Neural progenitor cell (in vitro differentiated cells): ENCODE measurements at regions not wholly inside any gene's neighbourhood (a gene's known extent, or its start where the extent isn't known, plus 50 kb on each side); places are given as distances from the start of the nearest gene placed in this dataset.

ENCODE experiments used
- DNase-seq: peaks from one replicate; pipeline ENCODE4 v3.0.0-alpha.2; 2016; ENCODE audit warnings: low spot score
- H2AFZ ChIP-seq: fragments of 200-600 bp; sonication (generic); replicated peaks from 2 replicates; pipeline ENCODE4 v1.6.1; 2016; ENCODE audit warnings: antibody characterized with exemption
- H3F3A ChIP-seq: fragments of 200-600 bp; sonication (generic); 2 replicates; pipeline ENCODE4 v1.6.1; 2016; ENCODE audit warnings: antibody characterized with exemption, low read depth
- H3K27ac ChIP-seq: fragments of 200-600 bp; sonication (generic); 2 replicates; pipeline ENCODE4 v1.5.1; 2016; ENCODE audit warnings: mild to moderate bottlenecking
- H3K27me3 ChIP-seq: fragments of 200-600 bp; sonication (generic); 2 replicates; pipeline ENCODE4 v1.6.1; 2016; ENCODE audit warnings: mild to moderate bottlenecking, moderate library complexity
- H3K36me3 ChIP-seq: fragments of 200-600 bp; sonication (generic); 2 replicates; pipeline ENCODE4 v1.5.1; 2016
- H3K4me1 ChIP-seq: fragments of 200-600 bp; sonication (generic); 2 replicates; pipeline ENCODE4 v1.6.1; 2016; ENCODE audit warnings: mixed run types
- H3K4me2 ChIP-seq: fragments of 200-600 bp; sonication (generic); 2 replicates; pipeline ENCODE4 v1.6.1; 2016
- H3K4me3 ChIP-seq: fragments of 200-600 bp; sonication (generic); 2 replicates; pipeline ENCODE4 v1.5.1; 2016
- H3K79me2 ChIP-seq: fragments of 200-600 bp; sonication (generic); 2 replicates; pipeline ENCODE4 v1.6.1; 2016; ENCODE audit warnings: low read depth
- H3K9ac ChIP-seq: fragments of 200-600 bp; sonication (generic); 2 replicates; pipeline ENCODE4 v1.6.1; 2016
- H3K9me3 ChIP-seq: fragments of 200-600 bp; sonication (generic); 2 replicates; pipeline ENCODE4 v1.5.1; 2016; ENCODE audit warnings: low read depth
- H4K20me1 ChIP-seq: fragments of 200-600 bp; sonication (generic); 2 replicates; pipeline ENCODE4 v1.6.1; 2016; ENCODE audit warnings: low read depth
- H3K27ac Mint-ChIP-seq: 3 replicates; pipeline ENCODE4 v1.8.0; 2021; ENCODE audit warnings: mixed read lengths
- H3K27me3 Mint-ChIP-seq: 2 replicates; pipeline ENCODE4 v1.8.0; 2022; ENCODE audit warnings: low read depth, mild to moderate bottlenecking, inconsistent platforms, moderate library complexity, mixed read lengths; ENCODE audit not compliant: insufficient read depth
- H3K36me3 Mint-ChIP-seq: 3 replicates; pipeline ENCODE4 v1.8.0; 2021; ENCODE audit warnings: mixed read lengths
- H3K4me1 Mint-ChIP-seq: 3 replicates; pipeline ENCODE4 v1.8.0; 2021; ENCODE audit warnings: mixed read lengths
- H3K4me3 Mint-ChIP-seq: 3 replicates; pipeline ENCODE4 v1.8.0; 2021; ENCODE audit warnings: mild to moderate bottlenecking, moderate library complexity, mixed read lengths
- H3K9me3 Mint-ChIP-seq: 3 replicates; pipeline ENCODE4 v1.8.0; 2020; ENCODE audit warnings: mixed read lengths
- EZH2 ChIP-seq: fragments of 200-600 bp; sonication (generic); IDR thresholded peaks from 2 replicates; pipeline ENCODE4 v1.6.1; 2017; ENCODE audit warnings: antibody characterized with exemption, mild to moderate bottlenecking, moderate library complexity
- EZH2phosphoT487 ChIP-seq: fragments of 200-600 bp; sonication (generic); IDR thresholded peaks from 2 replicates; pipeline ENCODE4 v1.6.1; 2017; ENCODE audit warnings: antibody characterized with exemption
- TF ChIP-seq, protein P1 (sequence below): fragments of 200-600 bp; sonication (generic); IDR thresholded peaks from 2 replicates; pipeline ENCODE4 v1.5.1; 2017; ENCODE audit warnings: antibody characterized with exemption, mild to moderate bottlenecking

DNA sequence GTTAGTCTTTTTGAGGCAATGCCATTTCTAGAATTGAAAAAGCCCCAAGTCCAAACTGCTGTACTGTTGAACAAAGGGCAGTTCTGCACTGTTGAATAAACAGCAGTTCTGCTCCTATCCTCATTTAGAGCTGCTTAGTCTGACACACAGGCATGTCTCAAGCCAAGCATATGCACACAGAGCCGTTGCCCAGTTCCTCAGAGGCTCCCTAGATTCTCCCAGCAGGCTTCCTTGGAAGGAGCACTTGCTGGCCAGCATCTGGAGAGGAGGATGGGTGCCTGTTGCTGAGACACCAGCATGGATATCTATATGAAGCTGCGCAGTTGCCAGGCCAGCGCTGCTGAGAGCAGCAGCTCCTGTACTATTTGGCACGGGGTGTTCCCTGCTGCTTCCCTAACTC, 138.3 kb upstream of the USP38 start:
- no peak overlapping the region for H3K27ac ChIP-seq
- H2AFZ ChIP-seq, result no peak overlapping the region
- no peak for DNase-seq
- H3K36me3 Mint-ChIP-seq, result no peaks in the 10 kb centered on the region
- H3K27me3 Mint-ChIP-seq, result no peaks in the 10 kb centered on the region
- H3K9me3 Mint-ChIP-seq, result no peaks in the 10 kb centered on the region
- no peak overlapping the region for H3K4me2 ChIP-seq
- no peaks in the 10 kb centered on the region for H3K36me3 ChIP-seq
- no peaks in the 10 kb centered on the region for H3K4me1 ChIP-seq
- H3K4me1 Mint-ChIP-seq, result no peaks in the 10 kb centered on the region
- TF ChIP-seq EZH2phosphoT487 (no peak), EZH2 (no peak)
- TF ChIP-seq, protein P1, sequence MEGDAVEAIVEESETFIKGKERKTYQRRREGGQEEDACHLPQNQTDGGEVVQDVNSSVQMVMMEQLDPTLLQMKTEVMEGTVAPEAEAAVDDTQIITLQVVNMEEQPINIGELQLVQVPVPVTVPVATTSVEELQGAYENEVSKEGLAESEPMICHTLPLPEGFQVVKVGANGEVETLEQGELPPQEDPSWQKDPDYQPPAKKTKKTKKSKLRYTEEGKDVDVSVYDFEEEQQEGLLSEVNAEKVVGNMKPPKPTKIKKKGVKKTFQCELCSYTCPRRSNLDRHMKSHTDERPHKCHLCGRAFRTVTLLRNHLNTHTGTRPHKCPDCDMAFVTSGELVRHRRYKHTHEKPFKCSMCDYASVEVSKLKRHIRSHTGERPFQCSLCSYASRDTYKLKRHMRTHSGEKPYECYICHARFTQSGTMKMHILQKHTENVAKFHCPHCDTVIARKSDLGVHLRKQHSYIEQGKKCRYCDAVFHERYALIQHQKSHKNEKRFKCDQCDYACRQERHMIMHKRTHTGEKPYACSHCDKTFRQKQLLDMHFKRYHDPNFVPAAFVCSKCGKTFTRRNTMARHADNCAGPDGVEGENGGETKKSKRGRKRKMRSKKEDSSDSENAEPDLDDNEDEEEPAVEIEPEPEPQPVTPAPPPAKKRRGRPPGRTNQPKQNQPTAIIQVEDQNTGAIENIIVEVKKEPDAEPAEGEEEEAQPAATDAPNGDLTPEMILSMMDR, result no peak
- no peaks in the 10 kb centered on the region for H3K27me3 ChIP-seq
- no peaks in the 10 kb centered on the region for H3K9me3 ChIP-seq
- no peaks in the 10 kb centered on the region for H3K79me2 ChIP-seq
- H3K4me3 ChIP-seq, result no peak overlapping the region
- no peak overlapping the region for H3K4me3 Mint-ChIP-seq
- H3K27ac Mint-ChIP-seq, result no peak overlapping the region
- H3F3A ChIP-seq, result no peaks in the 10 kb centered on the region
- no peak overlapping the region for H3K9ac ChIP-seq
- no peaks in the 10 kb centered on the region for H4K20me1 ChIP-seq

DNA sequence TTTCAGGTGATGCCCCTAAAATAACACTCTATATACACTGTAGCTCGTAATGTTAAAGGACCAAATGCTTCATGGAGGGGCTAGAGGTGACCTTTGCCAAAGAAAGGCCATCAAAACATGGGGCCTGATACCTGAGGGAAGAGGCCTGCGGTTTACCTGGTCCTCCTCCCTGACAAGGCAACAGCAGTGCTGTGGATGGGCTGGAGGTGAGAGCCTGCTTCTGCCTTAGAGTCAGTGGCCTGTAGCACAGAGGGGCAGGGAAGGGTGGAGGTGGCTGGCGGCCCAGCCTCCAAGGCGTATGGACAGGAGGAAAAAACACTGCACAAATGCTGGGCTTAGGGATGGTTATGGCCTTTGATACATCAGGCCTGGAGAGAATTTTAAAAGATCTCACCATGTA, 137.8 kb upstream of the USP38 start:
- DNase-seq, result no peak
- no peak overlapping the region for H3K4me3 Mint-ChIP-seq
- TF ChIP-seq EZH2phosphoT487, result no peak
- TF ChIP-seq, protein P1, result no peak
- TF ChIP-seq EZH2, result no peak
- no peaks in the 10 kb centered on the region for H3K9me3 Mint-ChIP-seq
- H3K27me3 Mint-ChIP-seq, result no peaks in the 10 kb centered on the region
- no peak overlapping the region for H3K9ac ChIP-seq
- H4K20me1 ChIP-seq, result no peaks in the 10 kb centered on the region
- no peak overlapping the region for H3K4me3 ChIP-seq
- H3K4me1 Mint-ChIP-seq, result no peaks in the 10 kb centered on the region
- no peaks in the 10 kb centered on the region for H3K9me3 ChIP-seq
- H3K4me2 ChIP-seq, result no peak overlapping the region
- no peak overlapping the region for H3K27ac Mint-ChIP-seq
- no peak overlapping the region for H2AFZ ChIP-seq
- no peaks in the 10 kb centered on the region for H3K36me3 ChIP-seq
- H3K27me3 ChIP-seq, result no peaks in the 10 kb centered on the region
- no peaks in the 10 kb centered on the region for H3K4me1 ChIP-seq
- H3K36me3 Mint-ChIP-seq, result no peaks in the 10 kb centered on the region
- H3F3A ChIP-seq, result no peaks in the 10 kb centered on the region
- no peaks in the 10 kb centered on the region for H3K79me2 ChIP-seq
- no peak overlapping the region for H3K27ac ChIP-seq

DNA sequence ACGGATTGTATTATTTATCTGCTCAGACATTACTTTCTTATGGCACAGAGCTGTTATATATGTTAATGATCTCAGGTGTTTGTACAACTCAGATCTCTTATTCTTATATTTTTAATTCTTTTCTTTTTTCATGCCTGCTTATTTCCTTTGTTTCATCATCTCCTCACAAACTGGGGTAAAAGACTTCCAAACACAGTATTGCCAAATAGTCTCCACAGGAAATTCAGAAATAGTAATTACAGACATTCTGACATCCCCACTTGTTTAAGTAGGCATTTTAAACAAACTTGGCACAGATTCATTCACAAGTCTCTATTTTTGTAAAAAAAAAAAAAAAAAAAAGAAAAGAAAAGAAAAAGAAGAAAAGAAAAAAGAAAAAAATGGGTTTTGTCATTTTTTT, 129.7 kb upstream of the USP38 start:
- Histone ChIP-seq H3K4me1 (no peaks in the 10 kb centered on the region), H2AFZ (no peak overlapping the region), H3K4me2 (no peak overlapping the region), H3K27ac (no peak overlapping the region), H3F3A (no peaks in the 10 kb centered on the region), H3K27me3 (no peaks in the 10 kb centered on the region), H3K9me3 (no peaks in the 10 kb centered on the region), H4K20me1 (no peaks in the 10 kb centered on the region), H3K9ac (no peak overlapping the region), H3K4me3 (no peak overlapping the region), H3K79me2 (no peaks in the 10 kb centered on the region), H3K36me3 (no peaks in the 10 kb centered on the region)
- Mint-ChIP-seq H3K4me3 (no peak overlapping the region), H3K36me3 (no peaks in the 10 kb centered on the region), H3K4me1 (peaks cover under 1% of the 10 kb centered on the region), H3K27ac (no peak overlapping the region), H3K27me3 (no peaks in the 10 kb centered on the region), H3K9me3 (peaks cover 12% of the 10 kb centered on the region)
- TF ChIP-seq, protein P1, result no peak
- TF ChIP-seq EZH2phosphoT487 (no peak), EZH2 (no peak)
- DNase-seq, result no peak

DNA sequence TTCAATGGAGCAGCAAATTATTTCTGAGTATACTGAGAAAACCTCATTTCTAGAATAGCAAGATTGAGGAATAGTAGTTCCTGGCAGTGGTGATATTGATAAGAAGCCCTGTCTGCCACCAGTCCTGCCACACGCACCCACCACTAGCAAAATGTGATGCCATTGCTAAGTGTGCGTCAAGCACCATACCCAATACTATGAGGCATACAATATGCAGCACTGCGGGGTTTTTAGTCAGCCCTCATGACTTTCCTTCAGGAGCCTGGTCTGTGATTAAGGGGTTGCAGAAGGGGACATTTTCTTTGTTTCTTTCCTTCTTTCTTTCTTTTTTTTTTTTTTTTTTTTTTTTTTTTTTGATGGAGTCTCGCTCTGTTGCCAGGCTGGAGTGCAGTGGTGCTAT, 128.7 kb upstream of the USP38 start:
- H3K27ac Mint-ChIP-seq, result no peak overlapping the region
- Histone ChIP-seq H3K4me3 (no peak overlapping the region), H3K9ac (no peak overlapping the region), H3K36me3 (no peaks in the 10 kb centered on the region), H3K4me1 (no peaks in the 10 kb centered on the region), H2AFZ (no peak overlapping the region), H3K27ac (no peak overlapping the region), H3K4me2 (no peak overlapping the region), H3F3A (no peaks in the 10 kb centered on the region), H3K79me2 (no peaks in the 10 kb centered on the region), H4K20me1 (no peaks in the 10 kb centered on the region), H3K9me3 (no peaks in the 10 kb centered on the region), H3K27me3 (no peaks in the 10 kb centered on the region)
- H3K36me3 Mint-ChIP-seq, result no peaks in the 10 kb centered on the region
- peaks cover 12% of the 10 kb centered on the region for H3K9me3 Mint-ChIP-seq
- no peak for DNase-seq
- H3K27me3 Mint-ChIP-seq, result no peaks in the 10 kb centered on the region
- H3K4me3 Mint-ChIP-seq, result no peak overlapping the region
- TF ChIP-seq EZH2 (no peak), EZH2phosphoT487 (no peak)
- TF ChIP-seq, protein P1, result no peak
- peaks cover 6% of the 10 kb centered on the region for H3K4me1 Mint-ChIP-seq
